Tibial nerve (tissue), 4 donors: ENCODE measurements at regions not wholly inside any gene's neighbourhood (a gene's known extent, or its start where the extent isn't known, plus 50 kb on each side); places are given as distances from the start of the nearest gene placed in this dataset.

ENCODE experiments used
- EP300 ChIP-seq, 2 donors: sonication (generic); formaldehyde crosslinking; IDR thresholded peaks; one replicate each; pipeline ENCODE4 v1.6.1; 2017; ENCODE audit warnings: antibody characterized with exemption in 2 of 2, mild to moderate bottlenecking in 1 of 2
- POLR2A ChIP-seq, 2 donors: fragments of 450-650 bp; IDR thresholded peaks; one replicate each; pipeline ENCODE4 v1.6.1; 2017; ENCODE audit warnings: antibody characterized with exemption in 2 of 2, mild to moderate bottlenecking in 2 of 2, moderate library complexity in 2 of 2
- TF ChIP-seq, protein P1 (sequence below), 5 experiments: fragments of 200-600 bp in 3 of 5; fragments of 450-650 bp in 2 of 5; sonication (generic) in 3 of 5; IDR thresholded peaks; one replicate each; pipeline ENCODE4 v1.5.1; 2016 to 2019; ENCODE audit warnings: antibody characterized with exemption in 5 of 5, mild to moderate bottlenecking in 3 of 5, moderate library complexity in 2 of 5

DNA sequence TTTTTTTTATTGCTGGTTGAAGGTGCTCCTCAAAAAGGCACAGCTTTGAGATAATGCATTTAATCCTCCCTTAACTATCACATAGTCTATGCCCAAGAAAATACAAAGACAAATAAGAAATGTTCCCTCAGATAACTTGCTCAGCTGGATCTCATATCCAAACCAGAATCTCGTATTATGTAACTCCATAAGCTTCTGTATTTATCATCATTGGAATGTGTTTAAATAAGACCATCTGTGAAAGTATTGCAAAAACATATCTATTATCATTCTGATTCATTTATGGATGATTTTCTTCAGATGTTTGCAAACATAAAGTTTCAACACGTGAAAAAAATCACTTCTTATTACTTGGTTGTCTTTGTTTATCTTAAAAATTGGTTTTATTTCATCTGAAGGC is 190.9 kb downstream of the IRS2 start:
- TF ChIP-seq POLR2A (IDR thresholded peaks at IDR 0.05) (no peak), EP300 (IDR thresholded peaks at IDR 0.05) (no peak)
- TF ChIP-seq, protein P1, sequence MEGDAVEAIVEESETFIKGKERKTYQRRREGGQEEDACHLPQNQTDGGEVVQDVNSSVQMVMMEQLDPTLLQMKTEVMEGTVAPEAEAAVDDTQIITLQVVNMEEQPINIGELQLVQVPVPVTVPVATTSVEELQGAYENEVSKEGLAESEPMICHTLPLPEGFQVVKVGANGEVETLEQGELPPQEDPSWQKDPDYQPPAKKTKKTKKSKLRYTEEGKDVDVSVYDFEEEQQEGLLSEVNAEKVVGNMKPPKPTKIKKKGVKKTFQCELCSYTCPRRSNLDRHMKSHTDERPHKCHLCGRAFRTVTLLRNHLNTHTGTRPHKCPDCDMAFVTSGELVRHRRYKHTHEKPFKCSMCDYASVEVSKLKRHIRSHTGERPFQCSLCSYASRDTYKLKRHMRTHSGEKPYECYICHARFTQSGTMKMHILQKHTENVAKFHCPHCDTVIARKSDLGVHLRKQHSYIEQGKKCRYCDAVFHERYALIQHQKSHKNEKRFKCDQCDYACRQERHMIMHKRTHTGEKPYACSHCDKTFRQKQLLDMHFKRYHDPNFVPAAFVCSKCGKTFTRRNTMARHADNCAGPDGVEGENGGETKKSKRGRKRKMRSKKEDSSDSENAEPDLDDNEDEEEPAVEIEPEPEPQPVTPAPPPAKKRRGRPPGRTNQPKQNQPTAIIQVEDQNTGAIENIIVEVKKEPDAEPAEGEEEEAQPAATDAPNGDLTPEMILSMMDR (IDR thresholded peaks at IDR 0.05): no peak
